ENCODE measurements at regions not wholly inside any gene's neighbourhood (a gene's known extent, or its start where the extent isn't known, plus 50 kb on each side); places are given as distances from the start of the nearest gene placed in this dataset.

DNA sequence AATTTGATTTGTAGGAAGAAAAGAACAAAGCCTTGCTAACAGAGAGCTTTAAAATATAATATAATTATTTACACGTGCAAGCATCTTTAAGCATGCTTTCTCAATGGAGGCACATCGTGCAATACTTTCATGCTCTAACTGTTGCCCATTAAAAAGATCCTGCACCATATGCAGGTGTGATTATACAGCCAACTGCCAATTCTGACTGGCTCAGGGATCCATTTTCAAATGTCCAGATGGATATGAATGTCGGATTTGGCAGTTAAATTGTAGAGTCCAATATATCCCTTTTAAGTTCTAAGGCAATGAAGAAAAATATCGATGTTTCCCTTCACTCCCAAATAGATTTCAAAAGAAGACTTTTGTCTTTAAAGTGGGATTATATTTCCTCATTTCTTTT lies 416.4 kb upstream of the CD180 start:
- Histone ChIP-seq H3K27ac (ENCODE audit: low read depth, low read length) (no peak overlapping the region), H3K36me3 (ENCODE audit: control insufficient read depth, insufficient read depth, low read length) (no peaks in the 10 kb centered on the region), H3K4me1 (ENCODE audit: control insufficient read depth, insufficient read depth, low read length) (peaks cover 5% of the 10 kb centered on the region; the same call in 1 of the 2 replicates), H3K9ac (ENCODE audit: low read length) (no peak overlapping the region), H3K9me3 (ENCODE audit: control insufficient read depth, insufficient read depth, low read depth, low read length) (no peaks in the 10 kb centered on the region), H3K4me3 (ENCODE audit: low read depth, low read length) (no peak overlapping the region), H3K27me3 (ENCODE audit: control insufficient read depth, insufficient read depth, low read length) (no peaks in the 10 kb centered on the region)

DNA sequence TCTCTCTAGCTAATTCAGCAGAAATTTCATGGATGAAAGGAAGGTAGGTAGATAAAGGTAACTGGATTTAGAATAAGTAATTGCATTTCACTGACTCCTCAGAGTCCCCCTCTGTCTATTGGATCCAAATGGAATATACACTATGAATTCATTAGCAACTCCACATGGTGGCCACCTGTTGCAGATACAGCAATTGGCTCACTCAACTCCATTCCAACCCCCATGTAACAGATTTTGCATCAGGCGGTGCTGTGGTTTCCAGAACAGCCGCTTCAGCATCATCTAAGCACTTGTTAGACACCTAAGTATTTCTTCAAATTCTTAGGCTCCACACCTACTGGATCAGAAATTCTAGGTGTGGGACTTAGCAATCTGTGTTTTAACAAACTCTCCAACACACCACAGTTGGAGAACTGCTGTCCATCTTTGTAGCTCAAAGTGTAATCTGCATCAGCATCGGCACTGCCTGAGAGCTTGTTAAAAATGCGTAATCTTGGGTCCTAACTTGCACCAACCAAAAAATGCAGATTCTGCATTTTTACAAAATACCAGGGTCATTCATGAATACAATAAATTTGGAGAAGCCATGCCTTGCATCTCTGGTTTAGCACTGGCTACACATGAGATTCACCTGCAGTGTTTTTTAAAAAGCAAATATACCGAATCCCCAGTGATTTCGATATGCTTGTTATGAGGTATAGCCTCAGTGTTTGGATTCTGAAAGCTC lies 413.8 kb upstream of the CD180 start:
- Histone ChIP-seq H3K9me3 (ENCODE audit: control insufficient read depth, insufficient read depth, low read depth, low read length) (no peaks in the 10 kb centered on the region), H3K4me1 (ENCODE audit: control insufficient read depth, insufficient read depth, low read length) (peaks cover 5% of the 10 kb centered on the region; the same call in 1 of the 2 replicates), H3K36me3 (ENCODE audit: control insufficient read depth, insufficient read depth, low read length) (no peaks in the 10 kb centered on the region), H3K4me3 (ENCODE audit: low read depth, low read length) (no peak overlapping the region), H3K9ac (ENCODE audit: low read length) (no peak overlapping the region), H3K27me3 (ENCODE audit: control insufficient read depth, insufficient read depth, low read length) (no peaks in the 10 kb centered on the region), H3K27ac (ENCODE audit: low read depth, low read length) (no peak overlapping the region)

DNA sequence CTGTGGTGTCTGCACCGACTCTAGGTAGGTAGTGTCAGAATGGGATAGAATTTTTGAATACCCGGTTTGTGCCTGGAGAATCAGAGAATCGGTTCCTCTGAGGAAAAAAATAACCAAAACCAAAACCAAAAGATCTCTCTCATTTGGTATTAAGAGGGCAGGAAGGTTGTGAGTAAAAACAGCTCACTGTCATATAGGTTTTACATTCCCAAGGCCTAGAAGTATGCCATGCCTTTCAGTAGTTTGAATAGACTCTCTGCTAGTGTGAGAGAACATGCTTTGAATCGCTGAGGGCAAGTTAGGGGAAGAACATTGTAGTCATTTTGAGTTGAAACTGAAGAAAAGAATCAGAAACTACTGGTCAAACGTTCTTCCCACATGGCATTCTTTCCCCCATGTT lies 411.4 kb upstream of the CD180 start:
- Histone ChIP-seq H3K9me3 (ENCODE audit: control insufficient read depth, insufficient read depth, low read depth, low read length) (peaks cover 14% of the 10 kb centered on the region), H3K4me3 (ENCODE audit: low read depth, low read length) (no peak overlapping the region)

DNA sequence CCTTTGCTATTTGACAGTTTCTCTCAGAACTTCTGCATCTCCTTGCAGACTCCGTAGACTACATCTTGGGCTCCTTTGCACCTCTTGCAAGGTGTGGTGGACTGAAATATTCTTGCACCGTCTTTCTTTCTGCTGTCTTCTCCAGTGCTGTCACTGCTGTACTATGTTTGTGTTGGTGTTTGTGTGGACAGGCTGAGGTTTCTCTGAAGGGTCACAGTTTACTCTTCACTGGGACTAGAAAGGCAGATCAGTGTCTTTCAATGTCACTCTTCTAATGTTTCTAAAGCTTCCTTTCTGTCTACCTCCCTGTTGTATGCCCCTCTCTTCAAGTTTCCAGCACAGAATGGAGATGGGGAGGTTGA lies 410.0 kb upstream of the CD180 start:
- Histone ChIP-seq H3K27ac (ENCODE audit: low read depth, low read length) (no peak overlapping the region), H3K4me1 (ENCODE audit: control insufficient read depth, insufficient read depth, low read length) (no peaks in the 10 kb centered on the region), H3K36me3 (ENCODE audit: control insufficient read depth, insufficient read depth, low read length) (no peaks in the 10 kb centered on the region), H3K9ac (ENCODE audit: low read length) (no peak overlapping the region), H3K9me3 (ENCODE audit: control insufficient read depth, insufficient read depth, low read depth, low read length) (peaks cover 14% of the 10 kb centered on the region), H3K27me3 (ENCODE audit: control insufficient read depth, insufficient read depth, low read length) (no peaks in the 10 kb centered on the region), H3K4me3 (ENCODE audit: low read depth, low read length) (no peak overlapping the region)

More for the DNA sequence above, 411.4 kb upstream of the CD180 start:
- no peak overlapping the region for H3K27ac ChIP-seq (ENCODE audit: low read depth, low read length)
- H3K4me1 ChIP-seq (ENCODE audit: control insufficient read depth, insufficient read depth, low read length), result no peaks in the 10 kb centered on the region
- H3K27me3 ChIP-seq (ENCODE audit: control insufficient read depth, insufficient read depth, low read length), result no peaks in the 10 kb centered on the region
- H3K36me3 ChIP-seq (ENCODE audit: control insufficient read depth, insufficient read depth, low read length), result no peaks in the 10 kb centered on the region
- no peak overlapping the region for H3K9ac ChIP-seq (ENCODE audit: low read length)

DNA sequence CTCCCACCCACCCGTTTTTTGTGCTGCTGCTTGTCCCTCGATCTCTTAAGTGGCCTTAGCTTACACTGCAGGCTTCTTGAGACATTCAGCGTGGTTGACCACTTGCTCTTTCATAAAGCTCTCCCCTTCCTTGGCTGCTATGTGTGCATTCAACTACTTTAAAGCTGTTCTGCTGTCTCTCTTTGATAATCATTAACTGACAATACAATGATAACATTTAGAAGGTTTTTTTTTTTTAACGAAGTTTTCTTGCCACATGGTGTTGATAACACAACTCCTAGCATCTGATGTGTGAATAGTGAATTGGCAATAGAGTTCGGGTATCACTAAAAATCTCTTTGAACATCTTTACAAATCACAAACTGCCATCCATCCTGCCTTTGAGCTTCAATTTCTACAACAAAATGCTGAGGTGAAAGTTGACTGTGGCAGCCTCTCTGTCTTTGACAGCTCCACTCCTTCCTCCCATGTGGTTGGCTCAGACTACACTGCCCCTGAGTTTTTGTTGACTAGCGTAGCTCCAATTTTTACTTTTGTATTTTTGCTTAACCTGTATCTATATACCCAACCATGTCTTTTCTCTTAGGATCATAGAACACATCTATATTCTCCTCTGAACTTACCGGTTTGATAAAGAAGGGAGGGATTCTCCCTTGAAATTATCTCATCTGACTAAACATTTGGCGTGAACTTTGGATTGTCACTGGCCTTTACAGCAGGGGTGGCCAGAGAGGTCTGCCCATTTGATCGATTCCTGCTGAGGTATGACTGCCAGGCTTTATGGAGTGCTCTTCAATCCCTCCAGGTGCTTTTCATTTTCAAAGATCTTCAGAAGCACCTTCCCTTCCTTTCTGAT lies 409.4 kb upstream of the CD180 start:
- no peaks in the 10 kb centered on the region for H3K27me3 ChIP-seq (ENCODE audit: control insufficient read depth, insufficient read depth, low read length)
- H3K36me3 ChIP-seq (ENCODE audit: control insufficient read depth, insufficient read depth, low read length), result no peaks in the 10 kb centered on the region
- H3K9me3 ChIP-seq (ENCODE audit: control insufficient read depth, insufficient read depth, low read depth, low read length), result peaks cover 14% of the 10 kb centered on the region
- H3K4me1 ChIP-seq (ENCODE audit: control insufficient read depth, insufficient read depth, low read length), result no peaks in the 10 kb centered on the region
- H3K27ac ChIP-seq (ENCODE audit: low read depth, low read length), result no peak overlapping the region
- H3K4me3 ChIP-seq (ENCODE audit: low read depth, low read length), result no peak overlapping the region
- no peak overlapping the region for H3K9ac ChIP-seq (ENCODE audit: low read length)

DNA sequence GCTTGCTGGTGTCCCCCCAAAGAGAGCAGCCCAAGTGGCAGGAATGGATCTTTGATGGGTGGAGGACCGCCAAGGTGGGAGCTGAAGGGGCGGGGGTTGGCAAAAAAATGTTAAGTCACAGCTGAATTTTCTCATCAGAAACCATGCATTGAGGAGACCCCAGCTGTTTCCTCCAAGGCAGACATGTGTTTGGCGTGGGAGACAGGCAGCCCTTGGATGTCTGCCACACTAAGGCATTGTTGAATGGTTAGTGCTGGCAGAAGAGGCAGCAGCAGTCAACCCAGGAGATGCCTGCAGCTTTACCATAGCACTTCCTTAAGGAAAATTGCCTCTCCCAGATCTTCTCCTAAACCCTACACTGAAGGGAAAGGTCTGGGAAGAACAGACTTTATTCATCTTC lies 394.9 kb upstream of the CD180 start:
- Histone ChIP-seq H3K27me3 (ENCODE audit: control insufficient read depth, insufficient read depth, low read length) (no peaks in the 10 kb centered on the region), H3K9me3 (ENCODE audit: control insufficient read depth, insufficient read depth, low read depth, low read length) (no peaks in the 10 kb centered on the region), H3K4me1 (ENCODE audit: control insufficient read depth, insufficient read depth, low read length) (no peaks in the 10 kb centered on the region), H3K9ac (ENCODE audit: low read length) (no peak overlapping the region), H3K36me3 (ENCODE audit: control insufficient read depth, insufficient read depth, low read length) (no peaks in the 10 kb centered on the region), H3K27ac (ENCODE audit: low read depth, low read length) (no peak overlapping the region), H3K4me3 (ENCODE audit: low read depth, low read length) (no peak overlapping the region)

DNA sequence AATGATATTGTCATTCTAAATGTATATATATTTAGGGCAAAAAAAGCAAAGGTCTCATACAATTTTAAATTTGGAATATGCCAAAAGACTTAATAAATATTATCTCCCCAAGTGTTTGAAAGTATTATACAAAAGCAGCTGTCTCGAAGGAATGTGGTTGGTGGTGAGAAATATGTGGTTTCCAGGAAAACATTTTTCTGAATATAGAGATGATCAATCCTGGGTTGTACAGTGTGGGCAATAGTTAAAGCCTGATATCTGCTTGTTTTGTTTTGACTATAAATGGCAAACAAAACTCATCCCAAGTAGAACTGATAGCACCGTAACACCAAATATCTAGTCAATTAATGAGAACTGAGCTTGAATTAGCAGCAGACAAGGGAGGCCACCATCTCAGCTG lies 391.8 kb upstream of the CD180 start:
- H3K9ac ChIP-seq (ENCODE audit: low read length), result no peak overlapping the region
- H3K27me3 ChIP-seq (ENCODE audit: control insufficient read depth, insufficient read depth, low read length), result no peaks in the 10 kb centered on the region
- no peaks in the 10 kb centered on the region for H3K4me1 ChIP-seq (ENCODE audit: control insufficient read depth, insufficient read depth, low read length)
- H3K27ac ChIP-seq (ENCODE audit: low read depth, low read length), result no peak overlapping the region
- no peaks in the 10 kb centered on the region for H3K36me3 ChIP-seq (ENCODE audit: control insufficient read depth, insufficient read depth, low read length)
- H3K4me3 ChIP-seq (ENCODE audit: low read depth, low read length), result no peak overlapping the region
- no peaks in the 10 kb centered on the region for H3K9me3 ChIP-seq (ENCODE audit: control insufficient read depth, insufficient read depth, low read depth, low read length)

DNA sequence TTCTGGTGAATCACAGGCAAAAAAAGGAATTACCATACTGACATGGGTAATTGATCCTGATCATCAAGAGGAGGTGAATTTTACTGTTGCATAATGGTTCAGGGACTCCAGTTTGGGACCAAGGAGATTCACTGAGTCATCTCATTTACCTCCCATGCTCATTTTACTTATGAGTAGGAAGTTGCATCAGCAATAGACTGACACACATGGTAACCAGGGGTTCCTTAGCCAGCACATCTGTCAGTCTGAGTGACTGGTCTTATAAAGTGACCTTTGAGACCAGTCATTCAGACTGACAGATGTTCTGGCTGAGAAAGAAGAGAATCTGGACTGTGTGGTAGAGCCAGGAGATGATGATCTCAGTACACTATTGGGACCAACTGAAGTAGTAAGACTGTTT lies 384.6 kb upstream of the CD180 start:
- Histone ChIP-seq H3K9ac (ENCODE audit: low read length) (no peak overlapping the region), H3K27me3 (ENCODE audit: control insufficient read depth, insufficient read depth, low read length) (no peaks in the 10 kb centered on the region)

DNA sequence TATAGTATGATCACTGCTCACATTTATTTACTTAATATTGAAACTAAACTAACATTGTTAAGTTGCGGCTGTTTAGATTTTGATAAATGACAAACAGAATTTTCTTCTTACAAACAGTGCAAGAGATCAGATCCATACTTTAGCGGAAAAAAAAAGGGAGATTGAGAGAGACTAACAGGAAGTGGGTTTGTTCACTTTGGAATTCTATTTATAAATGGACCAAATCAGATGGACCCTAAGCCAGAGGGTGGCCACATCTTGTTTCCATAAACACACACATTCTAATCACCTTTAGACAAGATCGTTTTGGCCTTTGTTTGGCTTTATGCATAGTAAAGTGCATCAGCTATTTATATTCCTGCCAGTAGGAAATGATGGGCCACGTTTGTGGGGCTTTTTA lies 381.4 kb upstream of the CD180 start:
- H3K9ac ChIP-seq (ENCODE audit: low read length), result no peak overlapping the region
- no peaks in the 10 kb centered on the region for H3K9me3 ChIP-seq (ENCODE audit: control insufficient read depth, insufficient read depth, low read depth, low read length)
- H3K4me1 ChIP-seq (ENCODE audit: control insufficient read depth, insufficient read depth, low read length), result no peaks in the 10 kb centered on the region
- no peaks in the 10 kb centered on the region for H3K27me3 ChIP-seq (ENCODE audit: control insufficient read depth, insufficient read depth, low read length)
- H3K27ac ChIP-seq (ENCODE audit: low read depth, low read length), result no peak overlapping the region
- no peak overlapping the region for H3K4me3 ChIP-seq (ENCODE audit: low read depth, low read length)
- no peaks in the 10 kb centered on the region for H3K36me3 ChIP-seq (ENCODE audit: control insufficient read depth, insufficient read depth, low read length)

More for the DNA sequence above, 384.6 kb upstream of the CD180 start:
- no peaks in the 10 kb centered on the region for H3K9me3 ChIP-seq (ENCODE audit: control insufficient read depth, insufficient read depth, low read depth, low read length)
- no peak overlapping the region for H3K4me3 ChIP-seq (ENCODE audit: low read depth, low read length)
- H3K4me1 ChIP-seq (ENCODE audit: control insufficient read depth, insufficient read depth, low read length), result no peaks in the 10 kb centered on the region
- H3K27ac ChIP-seq (ENCODE audit: low read depth, low read length), result no peak overlapping the region
- no peaks in the 10 kb centered on the region for H3K36me3 ChIP-seq (ENCODE audit: control insufficient read depth, insufficient read depth, low read length)

DNA sequence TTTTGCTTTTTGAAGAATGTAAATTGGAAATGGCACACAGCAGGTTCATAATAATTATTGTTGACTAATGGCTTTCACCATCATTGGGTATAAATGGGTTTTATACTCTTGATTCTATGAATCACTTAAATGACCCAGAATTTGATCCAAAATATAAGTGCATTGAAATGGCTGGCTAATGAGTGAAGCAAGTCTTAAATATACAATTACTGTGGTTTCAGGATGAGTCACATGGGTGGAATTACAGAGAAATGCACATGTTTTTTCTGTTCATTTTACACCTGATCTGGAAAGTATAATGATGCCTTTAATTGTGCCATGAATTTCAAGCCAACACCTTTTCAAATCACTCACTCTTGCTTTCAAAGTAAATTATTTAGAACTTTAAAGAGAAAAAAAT lies 380.8 kb upstream of the CD180 start:
- Histone ChIP-seq H3K9me3 (ENCODE audit: control insufficient read depth, insufficient read depth, low read depth, low read length) (no peaks in the 10 kb centered on the region), H3K27me3 (ENCODE audit: control insufficient read depth, insufficient read depth, low read length) (no peaks in the 10 kb centered on the region)

DNA sequence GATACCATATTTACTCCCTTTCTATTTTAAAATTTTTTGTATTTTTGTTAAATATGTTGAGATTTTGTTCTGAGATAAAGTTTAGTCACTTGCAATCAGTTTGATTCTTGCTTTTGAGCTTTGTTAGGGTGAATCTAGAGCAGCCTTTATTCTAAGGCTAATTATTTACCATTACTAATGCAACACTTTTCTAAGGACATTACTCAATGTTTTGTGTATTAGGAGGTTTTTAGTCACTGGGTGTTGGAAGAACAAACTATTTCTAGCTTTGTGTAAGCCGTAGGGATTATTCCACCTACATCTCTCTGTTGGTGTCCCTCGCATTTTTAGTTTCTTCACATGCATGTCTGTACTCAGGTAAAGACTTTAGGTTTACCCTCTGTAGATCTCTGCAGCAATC lies 379.5 kb upstream of the CD180 start:
- Histone ChIP-seq H3K9me3 (ENCODE audit: control insufficient read depth, insufficient read depth, low read depth, low read length) (no peaks in the 10 kb centered on the region), H3K36me3 (ENCODE audit: control insufficient read depth, insufficient read depth, low read length) (no peaks in the 10 kb centered on the region), H3K4me3 (ENCODE audit: low read depth, low read length) (no peak overlapping the region), H3K9ac (ENCODE audit: low read length) (no peak overlapping the region), H3K27me3 (ENCODE audit: control insufficient read depth, insufficient read depth, low read length) (no peaks in the 10 kb centered on the region), H3K27ac (ENCODE audit: low read depth, low read length) (no peak overlapping the region), H3K4me1 (ENCODE audit: control insufficient read depth, insufficient read depth, low read length) (no peaks in the 10 kb centered on the region)

More for the DNA sequence above, 380.8 kb upstream of the CD180 start:
- Histone ChIP-seq H3K27ac (ENCODE audit: low read depth, low read length) (no peak overlapping the region), H3K4me1 (ENCODE audit: control insufficient read depth, insufficient read depth, low read length) (no peaks in the 10 kb centered on the region), H3K9ac (ENCODE audit: low read length) (no peak overlapping the region), H3K4me3 (ENCODE audit: low read depth, low read length) (no peak overlapping the region), H3K36me3 (ENCODE audit: control insufficient read depth, insufficient read depth, low read length) (no peaks in the 10 kb centered on the region)

Data from HUES6 (cell line).